ENCODE measurements at regions not wholly inside any gene's neighbourhood (a gene's known extent, or its start where the extent isn't known, plus 50 kb on each side); places are given as distances from the start of the nearest gene placed in this dataset.

GRCh38 chr2:120480346-120480902, 134.5 kb downstream of the INHBB start:
- ATAC-seq (ENCODE audit: insufficient read depth, low read depth) (no peak), DNase-seq (no peak)
- TF ChIP-seq CTCF (IDR thresholded peaks at IDR 0.05; ENCODE audit: borderline replicate concordance, extremely low read depth, low read length, poor library complexity, severe bottlenecking) (no peak), EZH2 (IDR thresholded peaks at IDR 0.05; ENCODE audit: borderline replicate concordance, low read depth, low read length, severe bottlenecking) (no peak)
- no peaks in the 10 kb centered on the region for H4K20me1 ChIP-seq (ENCODE audit: insufficient read depth, low read length)
- H3K27me3 ChIP-seq (ENCODE audit: insufficient read depth, low read length, poor library complexity), result no peaks in the 10 kb centered on the region
- no peak overlapping the region for H3K27ac ChIP-seq (ENCODE audit: low read length)
- H2AFZ ChIP-seq (ENCODE audit: low read depth, low read length), result no peak overlapping the region
- H3K9me3 ChIP-seq (ENCODE audit: insufficient read depth, low read length, severe bottlenecking), result no peaks in the 10 kb centered on the region
- no peaks in the 10 kb centered on the region for H3K79me2 ChIP-seq (ENCODE audit: insufficient read depth, low read length)
- no peaks in the 10 kb centered on the region for H3K36me3 ChIP-seq (ENCODE audit: insufficient read depth, low read length)
- no peak overlapping the region for H3K4me3 ChIP-seq (ENCODE audit: low read depth in 1 of 2, low read length in 2 of 2)
- no peaks in the 10 kb centered on the region for H3K4me1 ChIP-seq (ENCODE audit: insufficient read depth, low read length)
- no peak overlapping the region for H3K9ac ChIP-seq (ENCODE audit: low read depth, low read length)
- H3K4me2 ChIP-seq (ENCODE audit: insufficient read depth, low read length), result no peak overlapping the region

GRCh38 chr2:120480903-120481445, 135.0 kb downstream of the INHBB start:
- Histone ChIP-seq H3K36me3 (ENCODE audit: insufficient read depth, low read length) (no peaks in the 10 kb centered on the region), H3K27me3 (ENCODE audit: insufficient read depth, low read length, poor library complexity) (no peaks in the 10 kb centered on the region), H3K4me1 (ENCODE audit: insufficient read depth, low read length) (no peaks in the 10 kb centered on the region), H4K20me1 (ENCODE audit: insufficient read depth, low read length) (no peaks in the 10 kb centered on the region), H3K9ac (ENCODE audit: low read depth, low read length) (no peak overlapping the region), H2AFZ (ENCODE audit: low read depth, low read length) (no peak overlapping the region), H3K4me2 (ENCODE audit: insufficient read depth, low read length) (no peak overlapping the region), H3K4me3 (ENCODE audit: low read depth in 1 of 2, low read length in 2 of 2) (no peak overlapping the region), H3K27ac (ENCODE audit: low read length) (no peak overlapping the region), H3K9me3 (ENCODE audit: insufficient read depth, low read length, severe bottlenecking) (no peaks in the 10 kb centered on the region), H3K79me2 (ENCODE audit: insufficient read depth, low read length) (no peaks in the 10 kb centered on the region)
- ATAC-seq (ENCODE audit: insufficient read depth, low read depth), result no peak
- no peak for DNase-seq
- TF ChIP-seq EZH2 (IDR thresholded peaks at IDR 0.05; ENCODE audit: borderline replicate concordance, low read depth, low read length, severe bottlenecking), result no peak
- no peak for TF ChIP-seq CTCF (IDR thresholded peaks at IDR 0.05; ENCODE audit: borderline replicate concordance, extremely low read depth, low read length, poor library complexity, severe bottlenecking)

- H3K27me3 ChIP-seq (ENCODE audit: insufficient read depth, low read length, poor library complexity), result no peaks in the 10 kb centered on the region
- no peak overlapping the region for H2AFZ ChIP-seq (ENCODE audit: low read depth, low read length)
- H3K4me3 ChIP-seq (ENCODE audit: low read depth in 1 of 2, low read length in 2 of 2), result no peak overlapping the region
- TF ChIP-seq CTCF (IDR thresholded peaks at IDR 0.05; ENCODE audit: borderline replicate concordance, extremely low read depth, low read length, poor library complexity, severe bottlenecking) (no peak), EZH2 (IDR thresholded peaks at IDR 0.05; ENCODE audit: borderline replicate concordance, low read depth, low read length, severe bottlenecking) (no peak)
- DNase-seq, result no peak
- no peak overlapping the region for H3K4me2 ChIP-seq (ENCODE audit: insufficient read depth, low read length)
- no peaks in the 10 kb centered on the region for H4K20me1 ChIP-seq (ENCODE audit: insufficient read depth, low read length)
- H3K9me3 ChIP-seq (ENCODE audit: insufficient read depth, low read length, severe bottlenecking), result no peaks in the 10 kb centered on the region
- no peak overlapping the region for H3K27ac ChIP-seq (ENCODE audit: low read length)
- no peaks in the 10 kb centered on the region for H3K36me3 ChIP-seq (ENCODE audit: insufficient read depth, low read length)
- H3K9ac ChIP-seq (ENCODE audit: low read depth, low read length), result no peak overlapping the region
- no peaks in the 10 kb centered on the region for H3K79me2 ChIP-seq (ENCODE audit: insufficient read depth, low read length)
- no peaks in the 10 kb centered on the region for H3K4me1 ChIP-seq (ENCODE audit: insufficient read depth, low read length)
- ATAC-seq (ENCODE audit: insufficient read depth, low read depth), result no peak
These were observed 135.7 kb downstream of the INHBB start for GRCh38 chr2:120481446-120482194.
